Islet of Langerhans (tissue), 1 donor: ENCODE measurements at regions not wholly inside any gene's neighbourhood (a gene's known extent, or its start where the extent isn't known, plus 50 kb on each side); places are given as distances from the start of the nearest gene placed in this dataset.

Experiments
- FAIRE-seq: peaks from one replicate; lab custom pipeline; 2011; peaks lifted over from hg19 to GRCh38; lab: Jason Lieb, UNC

DNA sequence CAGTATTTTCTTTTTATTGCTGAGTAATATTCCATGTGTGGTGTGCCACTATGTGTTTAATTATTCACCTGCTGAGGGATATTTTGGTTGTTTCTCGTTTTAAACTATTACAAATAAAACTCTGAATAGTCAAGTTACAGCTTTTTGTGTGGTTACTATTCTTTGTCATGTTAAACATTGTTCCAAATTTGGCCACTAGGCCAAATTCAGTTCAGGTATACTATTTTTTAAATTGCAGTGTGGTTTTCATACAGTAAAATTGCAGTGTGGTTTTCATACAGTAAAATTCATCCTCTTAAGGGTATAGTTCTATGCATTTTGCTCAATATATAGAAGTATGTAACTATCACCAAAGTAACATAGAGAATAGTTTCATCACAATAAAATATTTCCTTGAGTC is 97.4 kb upstream of the FAM3C start:
- no peak for FAIRE-seq

DNA sequence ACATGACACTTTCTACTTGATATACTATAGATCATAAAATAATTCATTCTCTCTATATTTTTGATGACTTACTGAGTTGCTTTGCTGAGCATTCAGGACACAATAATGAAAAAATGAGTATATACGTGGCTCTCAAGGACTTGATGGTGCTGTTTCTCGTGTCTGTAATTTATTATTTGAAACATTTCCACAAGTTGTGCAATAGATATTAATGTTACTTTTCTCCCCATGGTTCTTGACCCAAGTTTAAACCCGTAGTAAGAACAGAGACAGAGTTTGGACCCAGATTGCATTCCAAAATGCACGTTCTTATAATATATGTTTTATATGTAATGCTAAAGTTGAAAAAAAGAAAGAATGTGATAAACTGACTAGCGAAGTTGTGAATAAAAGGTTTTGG is 94.2 kb upstream of the FAM3C start:
- no peak for FAIRE-seq

DNA sequence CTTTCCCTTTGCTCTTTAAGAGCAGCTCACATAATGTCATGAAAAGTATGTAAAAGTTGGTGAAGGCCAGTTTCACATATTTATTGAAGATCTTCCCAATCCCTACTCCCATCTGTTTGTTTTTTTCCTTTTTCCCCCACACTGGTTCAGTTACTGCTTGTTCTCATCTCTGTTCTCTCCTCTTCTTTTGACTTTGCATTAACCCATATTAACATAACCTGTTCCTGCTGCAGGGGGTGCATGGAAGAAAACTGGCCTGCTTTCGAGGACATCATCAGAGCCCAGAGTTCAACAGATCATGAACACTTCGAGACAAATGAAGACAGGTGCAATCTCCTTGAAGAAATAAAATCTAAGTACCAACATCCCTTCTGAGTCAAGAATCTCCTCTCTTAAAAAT is 93.3 kb upstream of the FAM3C start:
- no peak for FAIRE-seq

DNA sequence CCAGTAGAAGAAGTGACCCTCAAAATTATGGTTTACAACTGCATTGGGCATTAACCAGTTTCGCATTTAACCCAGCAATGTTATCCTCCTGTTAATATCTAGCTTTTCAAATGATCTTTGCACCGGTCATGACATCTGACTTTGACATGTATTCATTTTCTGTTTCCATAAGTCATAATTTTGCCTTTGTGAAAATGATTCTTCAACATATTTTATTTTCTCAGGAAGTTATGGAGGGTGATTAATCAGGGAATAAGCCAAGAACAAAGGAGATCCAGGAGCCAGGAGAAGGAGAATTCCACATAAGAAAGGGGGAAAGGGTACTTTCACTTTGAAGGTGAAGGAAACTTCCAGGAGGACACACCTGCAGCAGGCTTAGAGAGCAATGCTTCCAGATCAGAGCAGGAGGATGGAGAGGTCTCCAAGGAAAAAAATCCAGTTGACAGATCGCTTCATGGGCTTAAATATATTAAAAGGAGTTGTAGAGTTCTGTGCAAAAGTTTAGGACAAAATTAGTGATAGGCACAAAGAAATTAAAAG is 92.1 kb upstream of the FAM3C start:
- no peak for FAIRE-seq

- FAIRE-seq = no peak
Measured at GRCh38 chr7:121486590-121486989, 90.5 kb upstream of the FAM3C start.

DNA sequence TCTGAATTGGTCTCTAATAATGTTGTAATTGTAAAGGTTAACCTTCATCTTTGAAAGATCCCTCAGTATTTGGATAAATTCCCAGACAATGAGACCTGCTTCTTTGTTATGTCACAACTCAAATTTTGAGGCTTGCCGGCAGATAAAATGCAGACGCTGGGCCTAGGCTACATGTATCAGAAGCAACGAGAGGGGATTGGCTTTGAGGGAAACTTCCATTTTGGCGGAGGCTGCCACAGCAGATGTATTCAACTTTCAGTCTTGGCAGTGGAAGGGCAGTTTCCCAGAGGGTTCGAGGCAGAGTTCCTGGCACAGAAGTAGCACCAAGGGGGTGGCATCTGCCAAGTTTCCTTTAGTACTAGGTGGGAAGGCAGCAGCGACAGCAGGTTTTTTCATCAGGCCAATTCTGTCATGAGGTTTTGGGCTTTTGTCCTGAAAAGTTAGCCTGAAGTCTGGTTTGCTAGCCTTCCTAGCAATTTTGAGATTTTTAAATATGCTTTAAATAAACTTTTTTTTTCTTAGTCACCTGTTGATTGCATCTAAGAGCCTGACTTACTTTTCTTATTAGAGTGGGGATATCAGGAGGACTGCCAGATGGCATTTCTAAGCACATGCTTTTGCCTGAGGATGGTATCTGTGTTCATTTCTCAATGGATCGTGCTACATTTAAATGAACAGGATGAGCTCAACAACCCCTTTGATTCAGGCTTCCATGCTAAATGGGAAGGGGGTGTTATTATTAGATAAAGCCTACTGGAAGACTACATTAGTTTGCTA is 89.5 kb upstream of the FAM3C start:
- no peak for FAIRE-seq

- FAIRE-seq = no peak
Measured at GRCh38 chr7:121484089-121484763, 88.1 kb upstream of the FAM3C start.

GRCh38 chr7:121480566-121481335 is 84.6 kb upstream of the FAM3C start:
- FAIRE-seq = no peak

DNA sequence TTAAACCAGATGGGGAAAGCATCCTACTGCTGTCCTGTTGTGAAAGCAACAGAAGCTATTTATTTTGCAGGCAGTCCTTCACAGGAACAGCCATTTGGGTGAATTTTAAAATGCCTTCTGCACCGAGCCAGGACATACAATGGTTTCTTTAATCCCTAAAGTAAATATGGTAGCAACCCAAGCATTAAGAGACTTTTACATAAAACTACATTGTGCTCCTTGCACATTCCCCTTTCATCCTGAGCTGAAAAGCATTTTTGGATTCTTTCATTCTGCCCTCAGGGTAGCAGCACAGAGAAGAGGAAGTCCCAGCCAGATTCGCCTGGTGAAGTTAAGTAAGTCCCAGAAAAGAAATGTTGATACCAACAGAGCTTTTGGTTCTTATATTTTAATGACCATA is 84.0 kb upstream of the FAM3C start:
- no peak for FAIRE-seq

GRCh38 chr7:121479466-121479865 is 83.4 kb upstream of the FAM3C start:
- FAIRE-seq = no peak

GRCh38 chr7:121475806-121476205 is 79.7 kb upstream of the FAM3C start:
- no peak for FAIRE-seq

- FAIRE-seq = no peak
Measured at GRCh38 chr7:121474301-121474673, 78.2 kb upstream of the FAM3C start.

GRCh38 chr7:121473645-121474300 is 77.7 kb upstream of the FAM3C start:
- FAIRE-seq = no peak

DNA sequence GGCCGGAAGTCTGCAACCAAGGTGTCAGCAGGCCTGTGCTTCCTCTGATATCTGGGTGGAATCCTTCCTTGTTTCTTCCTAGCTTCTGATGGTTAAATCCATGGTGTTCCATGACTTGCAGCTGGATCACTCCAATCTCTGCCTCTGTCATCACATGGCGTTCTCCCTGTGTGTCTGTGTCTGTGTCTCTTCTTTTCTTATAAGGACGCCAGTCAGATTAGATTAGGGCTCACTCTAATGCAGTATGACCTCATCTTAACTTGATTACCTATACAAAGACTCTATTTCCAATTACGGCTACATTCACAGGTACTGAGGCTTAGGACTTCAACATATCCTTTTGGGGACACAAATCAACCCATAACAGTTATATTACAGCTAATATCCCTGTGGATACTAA is 70.3 kb upstream of the FAM3C start:
- no peak for FAIRE-seq

- FAIRE-seq = no peak
Measured at GRCh38 chr7:121459148-121459547, 63.0 kb upstream of the FAM3C start.

- no peak for FAIRE-seq
Measured at GRCh38 chr7:121456785-121457359, 60.8 kb upstream of the FAM3C start.

DNA sequence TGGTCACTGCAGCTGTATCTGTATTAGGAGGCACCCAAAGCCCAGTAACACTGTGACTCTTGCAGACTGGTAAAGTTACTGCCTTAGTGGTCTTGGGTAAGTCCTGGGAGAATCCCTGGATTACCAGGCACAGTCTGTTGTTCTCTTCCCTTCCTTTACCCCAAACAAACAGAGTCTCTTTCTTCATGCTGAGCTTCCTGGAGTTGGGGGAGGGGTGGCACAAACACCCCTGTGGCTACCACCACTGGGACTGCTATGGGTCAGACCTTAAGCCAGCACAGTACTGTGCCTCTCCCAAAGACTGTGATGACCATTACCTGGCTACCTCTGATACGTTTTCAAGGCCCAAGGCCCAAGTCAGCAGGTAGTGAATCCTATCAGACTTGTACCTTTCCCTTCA is 59.9 kb upstream of the FAM3C start:
- FAIRE-seq = no peak

GRCh38 chr7:121452389-121452788 is 56.3 kb upstream of the FAM3C start:
- no peak for FAIRE-seq

DNA sequence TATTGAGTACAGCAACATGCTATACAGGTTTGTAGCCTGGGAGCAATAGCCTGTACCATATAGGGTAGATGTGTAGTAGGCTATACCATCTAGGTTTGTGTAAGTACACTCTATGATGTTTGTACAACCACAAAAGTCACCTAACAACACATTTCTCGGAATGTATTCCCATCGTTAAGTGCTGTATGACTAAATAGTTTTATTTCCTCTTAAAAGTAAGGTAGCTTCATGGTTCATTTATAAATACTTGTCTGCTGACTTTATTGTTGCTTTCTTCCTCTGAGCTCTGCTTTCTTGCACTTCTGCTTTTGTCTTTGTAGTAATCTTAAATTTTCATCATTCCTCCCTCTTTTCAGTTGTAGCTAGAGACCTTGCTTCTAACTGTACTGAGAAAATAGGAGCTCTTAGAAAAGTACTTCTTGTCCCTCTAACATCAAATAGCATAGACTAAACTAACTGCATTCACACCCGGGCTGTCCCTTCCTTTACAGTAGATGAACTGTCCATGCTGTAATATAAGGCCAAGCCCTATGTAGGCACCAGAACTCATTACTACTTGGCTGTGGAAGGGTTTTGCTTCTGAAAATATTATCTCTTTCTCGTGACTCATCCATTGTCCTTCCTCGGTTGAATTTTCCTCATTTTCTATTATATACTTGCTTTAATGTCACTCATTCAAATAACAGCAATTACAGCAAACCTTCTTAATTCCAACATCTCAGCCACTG is 55.4 kb upstream of the FAM3C start:
- FAIRE-seq = no peak

- no peak for FAIRE-seq
Measured at GRCh38 chr7:121450631-121451198, 54.6 kb upstream of the FAM3C start.

DNA sequence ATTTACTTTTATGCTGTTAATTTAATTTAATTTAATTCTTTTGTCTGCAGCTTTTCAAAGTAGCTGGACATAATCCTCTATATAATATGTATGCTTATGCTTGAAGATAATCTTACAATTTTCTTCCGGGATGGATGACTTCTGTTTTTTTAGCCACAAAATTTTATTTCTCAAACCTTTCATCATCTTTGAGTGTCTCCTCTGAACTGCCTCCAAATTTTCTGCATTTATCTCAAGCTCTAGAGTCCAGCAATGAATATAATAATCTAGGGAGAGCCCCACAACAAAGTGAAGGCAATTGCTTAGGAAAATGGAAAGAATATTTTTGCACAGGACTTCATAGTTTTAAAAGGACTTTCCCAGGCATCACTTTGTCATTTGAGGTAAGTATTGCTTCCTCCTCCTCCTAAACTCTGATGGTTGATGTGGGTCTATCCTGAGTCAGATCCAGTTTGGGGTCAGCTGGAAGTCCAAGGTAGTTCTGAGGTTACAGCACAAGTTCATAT is 53.7 kb upstream of the FAM3C start:
- no peak for FAIRE-seq
